IMR-90 (cell line): ENCODE measurements at regions not wholly inside any gene's neighbourhood (a gene's known extent, or its start where the extent isn't known, plus 50 kb on each side); places are given as distances from the start of the nearest gene placed in this dataset.

ENCODE experiments used
- ATAC-seq: fragments of 200-7000 bp; cut with Tn5 transposase; 2 replicates; pipeline ENCODE4 v1.9.1; 2020; ENCODE audit warnings: low read depth, mild to moderate bottlenecking, moderate library complexity
- BruUV-seq: library from RNA; stranded (reverse); fragments of 400-500 nt; replicated peaks from 2 replicates; lab custom pipeline; 2021; lab: Mats Ljungman, UMichigan
- CTCF ChIA-PET: fragments of 300-600 bp; formaldehyde crosslinking; extraction: SDS; loops from one replicate; lab custom pipeline; 2021; ENCODE audit warnings: antibody characterized with exemption; lab: Yijun Ruan, JAX
- POLR2A ChIA-PET: fragments of 300-600 bp; sonication (Branson Sonifier 250); formaldehyde crosslinking; loops from one replicate; lab custom pipeline; 2022; ENCODE audit warnings: antibody characterized with exemption; ENCODE audit not compliant: unreplicated experiment; lab: Charles Lee
- DNase-seq: peaks from one replicate; pipeline ENCODE4 v3.0.0; 2013
- H2AFZ ChIP-seq: replicated peaks from 2 replicates; pipeline ENCODE3; 2013; ENCODE audit warnings: low read length, mild to moderate bottlenecking; ENCODE audit not compliant: poor library complexity
- H2AK5ac ChIP-seq: 2 replicates; pipeline ENCODE4 v1.6.1; 2013; ENCODE audit warnings: low read depth, low read length, inconsistent platforms
- H2AK9ac ChIP-seq: replicated peaks from 2 replicates; pipeline ENCODE3; 2013; ENCODE audit warnings: mild to moderate bottlenecking, low read depth, low read length, moderate library complexity; ENCODE audit not compliant: poor library complexity
- H2BK120ac ChIP-seq: 2 replicates; pipeline ENCODE4 v1.6.1; 2013; ENCODE audit warnings: low read depth, low read length, inconsistent platforms
- H2BK15ac ChIP-seq: 3 replicates; pipeline ENCODE4 v1.6.1; 2013; ENCODE audit warnings: low read depth, low read length, inconsistent platforms
- H2BK20ac ChIP-seq: 2 replicates; pipeline ENCODE4 v1.6.1; 2013; ENCODE audit warnings: low read depth, mild to moderate bottlenecking, inconsistent platforms, low read length, moderate library complexity
- H2BK5ac ChIP-seq: 2 replicates; pipeline ENCODE4 v1.6.1; 2013; ENCODE audit warnings: mild to moderate bottlenecking, low read depth, low read length, inconsistent platforms; ENCODE audit not compliant: poor library complexity, severe bottlenecking
- H3K14ac ChIP-seq: replicated peaks from 2 replicates; pipeline ENCODE4 v1.6.1; 2013; ENCODE audit warnings: low read depth, low read length, inconsistent platforms
- H3K18ac ChIP-seq: 2 replicates; pipeline ENCODE4 v1.6.1; 2013; ENCODE audit warnings: low read depth, low read length, control low read depth
- H3K23ac ChIP-seq: 2 replicates; pipeline ENCODE4 v1.6.1; 2013; ENCODE audit warnings: low read depth, low read length, inconsistent platforms
- H3K27ac ChIP-seq: 2 replicates; pipeline ENCODE4 v1.5.1; 2013; ENCODE audit warnings: mild to moderate bottlenecking, control low read depth, low read length; ENCODE audit not compliant: insufficient read depth
- H3K27me3 ChIP-seq: 2 replicates; pipeline ENCODE4 v1.6.1; 2013; ENCODE audit warnings: low read length; ENCODE audit not compliant: control insufficient read depth, insufficient read depth
- H3K36me3 ChIP-seq: 2 replicates; pipeline ENCODE4 v1.6.1; 2013; ENCODE audit warnings: low read length, mixed read lengths; ENCODE audit not compliant: control insufficient read depth, insufficient read depth
- H3K4ac ChIP-seq: 2 replicates; pipeline ENCODE4 v1.6.1; 2013; ENCODE audit warnings: low read depth, low read length, inconsistent platforms
- H3K4me1 ChIP-seq: 2 replicates; pipeline ENCODE4 v1.6.1; 2013; ENCODE audit warnings: low read length, mixed read lengths; ENCODE audit not compliant: control insufficient read depth, insufficient read depth
- H3K4me2 ChIP-seq: 2 replicates; pipeline ENCODE4 v1.6.1; 2013; ENCODE audit warnings: low read depth, mild to moderate bottlenecking, control low read depth, low read length, moderate library complexity
- H3K4me3 ChIP-seq: 2 replicates; pipeline ENCODE4 v1.5.1; 2013; ENCODE audit warnings: low read depth, mild to moderate bottlenecking, control low read depth, low read length, moderate library complexity; ENCODE audit not compliant: insufficient read depth
- H3K56ac ChIP-seq: 2 replicates; pipeline ENCODE4 v1.6.1; 2013; ENCODE audit warnings: low read length, inconsistent platforms; ENCODE audit not compliant: insufficient read depth; ENCODE audit errors: extremely low read depth
- H3K79me1 ChIP-seq, 2 experiments: 2 replicates each; pipeline ENCODE4 v1.6.1; 2013; ENCODE audit warnings: low read length in 2 of 2, inconsistent platforms in 1 of 2, low read depth in 1 of 2
- H3K9ac ChIP-seq: 2 replicates; pipeline ENCODE4 v1.6.1; 2013; ENCODE audit warnings: low read depth, low read length, control low read depth
- H3K9me1 ChIP-seq: 2 replicates; pipeline ENCODE4 v1.6.1; 2013; ENCODE audit warnings: low read length, inconsistent platforms; ENCODE audit not compliant: insufficient read depth
- H3K9me3 ChIP-seq: 2 replicates; pipeline ENCODE4 v1.6.1; 2013; ENCODE audit warnings: low read length; ENCODE audit not compliant: control insufficient read depth, insufficient read depth
- H4K20me1 ChIP-seq: 2 replicates; pipeline ENCODE4 v1.6.1; 2013; ENCODE audit warnings: low read length, inconsistent platforms; ENCODE audit not compliant: insufficient read depth
- H4K5ac ChIP-seq: 2 replicates; pipeline ENCODE4 v1.6.1; 2013; ENCODE audit warnings: mild to moderate bottlenecking, low read depth, low read length, control low read depth
- H4K8ac ChIP-seq, 2 experiments: 2 replicates each; pipeline ENCODE4 v1.6.1; 2013; ENCODE audit warnings: low read depth in 2 of 2, low read length in 2 of 2, control low read depth in 1 of 2, inconsistent platforms in 1 of 2
- H4K91ac ChIP-seq: 2 replicates; pipeline ENCODE4 v1.6.1; 2013; ENCODE audit warnings: low read depth, low read length, inconsistent platforms; ENCODE audit not compliant: insufficient read depth
- CEBPB ChIP-seq: IDR thresholded peaks from 2 replicates; pipeline ENCODE4 v1.6.1; 2012; ENCODE audit warnings: low read depth, low read length, improper control_type of control experiment
- CHD1 ChIP-seq: IDR thresholded peaks from 2 replicates; pipeline ENCODE4 v1.6.1; 2012; ENCODE audit warnings: low read depth, low read length, improper control_type of control experiment
- ELK1 ChIP-seq: fragments of 150-350 bp; IDR thresholded peaks from 2 replicates; pipeline ENCODE4 v1.6.1; 2016; ENCODE audit warnings: low read depth, mild to moderate bottlenecking, low read length, moderate library complexity, borderline replicate concordance
- FOS ChIP-seq: fragments of 150-350 bp; IDR thresholded peaks from 2 replicates; pipeline ENCODE4 v1.6.1; 2016; ENCODE audit warnings: low read depth, low read length
- MAZ ChIP-seq: IDR thresholded peaks from 2 replicates; pipeline ENCODE4 v1.6.1; 2012; ENCODE audit warnings: low read depth, mild to moderate bottlenecking, low read length, improper control_type of control experiment, moderate library complexity, borderline replicate concordance
- MXI1 ChIP-seq: IDR thresholded peaks from 2 replicates; pipeline ENCODE4 v1.6.1; 2012; ENCODE audit warnings: low read depth, mild to moderate bottlenecking, low read length, moderate library complexity, borderline replicate concordance
- RFX5 ChIP-seq: IDR thresholded peaks from 2 replicates; pipeline ENCODE4 v1.8.0; 2012; ENCODE audit warnings: low read depth, mild to moderate bottlenecking, low read length, moderate library complexity
- SMC3 ChIP-seq: fragments of 150-350 bp; IDR thresholded peaks from 2 replicates; pipeline ENCODE4 v1.6.1; 2016; ENCODE audit warnings: low read depth, mild to moderate bottlenecking, antibody characterized with exemption, low read length, moderate library complexity
- WGBS, 2 experiments: methylation state at CpG; one replicate each; pipeline versions ENCODE4 v1.1.5 to v1.1.7; 2013; ENCODE audit warnings: missing lambda C conversion rate in 2 of 2; ENCODE audit not compliant: insufficient read length in 1 of 2; ENCODE audit errors: extremely low coverage in 2 of 2; 5-methylcytosine and 5-hydroxymethylcytosine counted together
- dilution Hi-C: fragments of 300-500 bp; cut with HindIII; formaldehyde crosslinking; loops from one replicate; pipeline ENCODE4 v1.14.3; 2018; ENCODE audit warnings: low sequenced_read_pairs; ENCODE audit not compliant: unreplicated experiment
- in situ Hi-C: fragments of 300-500 bp; cut with MboI; formaldehyde crosslinking; loops from 3 replicates; pipeline ENCODE4 v1.14.3; 2019; ENCODE audit warnings: low sequenced_read_pairs, inconsistent platforms, mixed read lengths
- intact Hi-C: fragments of 100-400 bp; cut with micrococcal nuclease; formaldehyde crosslinking; loops from 2 replicates; pipeline ENCODE4 v1.10.0; 2022
- TF ChIP-seq, protein P1 (sequence below): fragments of 150-350 bp; IDR thresholded peaks from 2 replicates; pipeline ENCODE4 v1.6.1; 2017; ENCODE audit warnings: mild to moderate bottlenecking, antibody characterized with exemption, low read length, low read depth

GRCh38 chr9:117612317-117612716 lies 91.9 kb upstream of the TLR4 start:
- CTCF ChIA-PET: interaction anchor here (0.7 kb wide), 1 partner anchor 41 kb away, joined by 3 read pairs; no protein-coding TSS in a partner anchor
- no peak overlapping the region for H3K18ac ChIP-seq
- no peaks in the 10 kb centered on the region for H3K4me1 ChIP-seq
- no peaks in the 10 kb centered on the region for H3K27me3 ChIP-seq
- H3K4me3 ChIP-seq: no peak overlapping the region
- H2AK9ac ChIP-seq: no peak overlapping the region
- POLR2A ChIA-PET: no interaction called here
- no peaks in the 10 kb centered on the region for H4K20me1 ChIP-seq
- H3K23ac ChIP-seq: no peak overlapping the region
- H3K14ac ChIP-seq: no peak overlapping the region
- H3K9me1 ChIP-seq: no peaks in the 10 kb centered on the region
- H4K8ac ChIP-seq: no peak overlapping the region
- no peak for DNase-seq
- H2BK15ac ChIP-seq: no peak overlapping the region
- no peak overlapping the region for H2BK120ac ChIP-seq
- TF ChIP-seq MAZ: no peak
- no peak for TF ChIP-seq CEBPB
- TF ChIP-seq, protein P1, sequence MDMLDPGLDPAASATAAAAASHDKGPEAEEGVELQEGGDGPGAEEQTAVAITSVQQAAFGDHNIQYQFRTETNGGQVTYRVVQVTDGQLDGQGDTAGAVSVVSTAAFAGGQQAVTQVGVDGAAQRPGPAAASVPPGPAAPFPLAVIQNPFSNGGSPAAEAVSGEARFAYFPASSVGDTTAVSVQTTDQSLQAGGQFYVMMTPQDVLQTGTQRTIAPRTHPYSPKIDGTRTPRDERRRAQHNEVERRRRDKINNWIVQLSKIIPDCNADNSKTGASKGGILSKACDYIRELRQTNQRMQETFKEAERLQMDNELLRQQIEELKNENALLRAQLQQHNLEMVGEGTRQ: no peak
- no peak for TF ChIP-seq CHD1
- no peak for TF ChIP-seq SMC3
- TF ChIP-seq RFX5: no peak
- no peak for TF ChIP-seq FOS
- no peak for TF ChIP-seq ELK1
- no peak for TF ChIP-seq MXI1
- H2BK5ac ChIP-seq: no peak overlapping the region
- no TSS peak for BruUV-seq
- no peak overlapping the region for H2BK20ac ChIP-seq
- no CpG with 5 or more reads among the region's 1 CpG for whole genome bisulfite sequencing, 2 experiments
- no peaks in the 10 kb centered on the region; the same call in 1 of the 2 replicates for H3K9me3 ChIP-seq
- H3K56ac ChIP-seq: no peak overlapping the region
- H4K91ac ChIP-seq: no peak overlapping the region
- no peak overlapping the region for H3K27ac ChIP-seq
- H3K4me2 ChIP-seq: no peak overlapping the region
- H3K4ac ChIP-seq: no peak overlapping the region
- in situ Hi-C loops: loop anchor here (10.0 kb wide), 1 partner anchor 52 kb away; no protein-coding TSS in a partner anchor
- no peak overlapping the region for H3K9ac ChIP-seq
- intact Hi-C loops: no loop called here
- H3K79me1 ChIP-seq: no peaks in the 10 kb centered on the region
- no peaks in the 10 kb centered on the region for H3K36me3 ChIP-seq
- dilution Hi-C loops: no loop called here
- H2AFZ ChIP-seq: no peak overlapping the region
- H4K5ac ChIP-seq: no peak overlapping the region
- no peak for ATAC-seq
- H2AK5ac ChIP-seq: no peak overlapping the region
